ENCODE measurements at regions not wholly inside any gene's neighbourhood (a gene's known extent, or its start where the extent isn't known, plus 50 kb on each side); places are given as distances from the start of the nearest gene placed in this dataset.

GRCh38 chr10:10392511-10392910 is 625.2 kb upstream of the CELF2 start:
- Histone ChIP-seq H3K4me2 (ENCODE audit: control insufficient read depth, insufficient read depth) (no peak overlapping the region), H3K4me1 (ENCODE audit: control insufficient read depth, insufficient read depth, low read length) (no peaks in the 10 kb centered on the region), H3K9me3 (replicated peaks; ENCODE audit: control insufficient read depth, insufficient read depth, low read length) (no peaks in the 10 kb centered on the region), H3K79me2 (ENCODE audit: control insufficient read depth, insufficient read depth, low read length) (no peaks in the 10 kb centered on the region), H4K20me1 (ENCODE audit: control insufficient read depth, insufficient read depth) (no peaks in the 10 kb centered on the region), H3K4me3 (no peak overlapping the region), H2AFZ (ENCODE audit: control insufficient read depth, low read depth, low read length) (no peak overlapping the region), H3K27ac (ENCODE audit: control insufficient read depth, insufficient read depth) (no peak overlapping the region), H3K9ac (ENCODE audit: control insufficient read depth, insufficient read depth, low read length) (no peak overlapping the region), H3K27me3 (replicated peaks in 1 of 2; ENCODE audit: control insufficient read depth in 2 of 2, insufficient read depth in 2 of 2, low read length in 1 of 2) (no peaks in the 10 kb centered on the region), H3K36me3 (ENCODE audit: control insufficient read depth in 2 of 2, insufficient read depth in 2 of 2, low read length in 1 of 2) (no peaks in the 10 kb centered on the region)
- WGBS (ENCODE audit: insufficient coverage, insufficient replicate concordance, low lambda C conversion rate, missing lambda C conversion rate): 91% methylated on average over 2 of the region's 2 CpGs
- intact Hi-C loops (cut with micrococcal nuclease; ENCODE audit: unreplicated experiment): no loop called here
- no TSS peak for BruUV-seq (replicated peaks)
- SMC1A ChIA-PET (ENCODE audit: uncharacterized antibody, unreplicated experiment): no interaction called here
- ATAC-seq (no peak), FAIRE-seq (no peak), DNase-seq (ENCODE audit: low read depth, low spot score) (no peak)
- RAD21 ChIA-PET (ENCODE audit: unreplicated experiment): no interaction called here
- CTCF ChIA-PET: no interaction called here
- in situ Hi-C loops (cut with MboI): no loop called here
- TF ChIP-seq GABPA (IDR thresholded peaks at IDR 0.05; ENCODE audit: low read depth) (no peak), DPF2 (IDR thresholded peaks at IDR 0.05) (no peak), CBX5 (IDR thresholded peaks at IDR 0.05; ENCODE audit: low read depth) (no peak), ZNF217 (IDR thresholded peaks at IDR 0.05) (no peak), SRF (IDR thresholded peaks at IDR 0.05; ENCODE audit: low read depth in 2 of 2, low read length in 2 of 2) (no peak), RCOR1 (conservative IDR thresholded peaks at IDR 0.05; ENCODE audit: low read depth, low read length) (no peak), SMAD5 (IDR thresholded peaks at IDR 0.05; ENCODE audit: low read depth) (no peak), POU2F2 (IDR thresholded peaks at IDR 0.05; ENCODE audit: borderline replicate concordance, low read depth, low read length) (no peak), RUNX3 (IDR thresholded peaks at IDR 0.05; ENCODE audit: low read length) (no peak), SUPT20H (IDR thresholded peaks at IDR 0.05; ENCODE audit: borderline replicate concordance, control insufficient read depth, low read depth, low read length) (no peak), JUND (IDR thresholded peaks at IDR 0.05; ENCODE audit: low read depth, low read length) (no peak), BMI1 (IDR thresholded peaks at IDR 0.05; ENCODE audit: borderline replicate concordance) (no peak), NFXL1 (IDR thresholded peaks at IDR 0.05; ENCODE audit: borderline replicate concordance) (no peak), SREBF2 (IDR thresholded peaks at IDR 0.05; ENCODE audit: low read length) (no peak), NR2C1 (IDR thresholded peaks at IDR 0.05) (no peak), MAX (IDR thresholded peaks at IDR 0.05; ENCODE audit: low read depth, low read length) (no peak), ZNF274 (IDR thresholded peaks at IDR 0.05; ENCODE audit: insufficient read depth, insufficient read length) (no peak), BCLAF1 (IDR thresholded peaks at IDR 0.05) (no peak)
- TF ChIP-seq, protein P1, sequence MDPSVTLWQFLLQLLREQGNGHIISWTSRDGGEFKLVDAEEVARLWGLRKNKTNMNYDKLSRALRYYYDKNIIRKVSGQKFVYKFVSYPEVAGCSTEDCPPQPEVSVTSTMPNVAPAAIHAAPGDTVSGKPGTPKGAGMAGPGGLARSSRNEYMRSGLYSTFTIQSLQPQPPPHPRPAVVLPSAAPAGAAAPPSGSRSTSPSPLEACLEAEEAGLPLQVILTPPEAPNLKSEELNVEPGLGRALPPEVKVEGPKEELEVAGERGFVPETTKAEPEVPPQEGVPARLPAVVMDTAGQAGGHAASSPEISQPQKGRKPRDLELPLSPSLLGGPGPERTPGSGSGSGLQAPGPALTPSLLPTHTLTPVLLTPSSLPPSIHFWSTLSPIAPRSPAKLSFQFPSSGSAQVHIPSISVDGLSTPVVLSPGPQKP (IDR thresholded peaks at IDR 0.05; ENCODE audit: low read depth, low read length): no peak
- TF ChIP-seq, protein P2, sequence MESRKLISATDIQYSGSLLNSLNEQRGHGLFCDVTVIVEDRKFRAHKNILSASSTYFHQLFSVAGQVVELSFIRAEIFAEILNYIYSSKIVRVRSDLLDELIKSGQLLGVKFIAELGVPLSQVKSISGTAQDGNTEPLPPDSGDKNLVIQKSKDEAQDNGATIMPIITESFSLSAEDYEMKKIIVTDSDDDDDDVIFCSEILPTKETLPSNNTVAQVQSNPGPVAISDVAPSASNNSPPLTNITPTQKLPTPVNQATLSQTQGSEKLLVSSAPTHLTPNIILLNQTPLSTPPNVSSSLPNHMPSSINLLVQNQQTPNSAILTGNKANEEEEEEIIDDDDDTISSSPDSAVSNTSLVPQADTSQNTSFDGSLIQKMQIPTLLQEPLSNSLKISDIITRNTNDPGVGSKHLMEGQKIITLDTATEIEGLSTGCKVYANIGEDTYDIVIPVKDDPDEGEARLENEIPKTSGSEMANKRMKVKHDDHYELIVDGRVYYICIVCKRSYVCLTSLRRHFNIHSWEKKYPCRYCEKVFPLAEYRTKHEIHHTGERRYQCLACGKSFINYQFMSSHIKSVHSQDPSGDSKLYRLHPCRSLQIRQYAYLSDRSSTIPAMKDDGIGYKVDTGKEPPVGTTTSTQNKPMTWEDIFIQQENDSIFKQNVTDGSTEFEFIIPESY (IDR thresholded peaks at IDR 0.05): no peak
- POLR2A ChIA-PET: no interaction called here
